ENCODE measurements at regions not wholly inside any gene's neighbourhood (a gene's known extent, or its start where the extent isn't known, plus 50 kb on each side); places are given as distances from the start of the nearest gene placed in this dataset.

DNA sequence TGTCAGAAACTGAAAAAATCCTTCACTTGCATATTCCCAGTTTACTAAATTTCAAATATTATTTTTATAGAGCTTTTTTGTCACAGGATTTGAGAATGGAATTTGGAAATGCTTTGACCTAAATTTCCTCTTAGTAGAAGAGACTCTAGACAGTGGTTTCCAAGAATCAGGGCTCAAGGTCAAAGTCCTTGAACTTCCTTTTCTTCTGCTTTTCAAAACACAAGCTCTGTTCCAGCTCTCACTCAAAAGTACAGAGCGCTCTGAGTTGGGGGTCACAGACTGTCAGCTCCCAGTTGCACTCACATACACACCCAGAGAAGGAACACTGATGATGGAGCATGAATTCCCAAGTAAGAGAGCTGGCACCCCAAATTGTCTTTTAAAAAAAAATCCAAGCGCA is 394.2 kb downstream of the MLLT3 start:
- BruUV-seq (replicated peaks), result no TSS peak
- no peaks in the 10 kb centered on the region for H3K36me3 ChIP-seq (ENCODE audit: control insufficient read depth in 2 of 2, extremely low read depth in 1 of 2, insufficient read depth in 2 of 2, low read length in 2 of 2)

More for the DNA sequence above, 394.2 kb downstream of the MLLT3 start:
- H4K20me1 ChIP-seq (replicated peaks; ENCODE audit: control insufficient read depth, extremely low read depth, insufficient read depth, low read length), result no peaks in the 10 kb centered on the region
- H3K4me3 ChIP-seq (replicated peaks in 1 of 3; ENCODE audit: insufficient read depth in 1 of 3, low read depth in 1 of 3, low read length in 3 of 3), result no peak overlapping the region
- dilution Hi-C loops (cut with MboI; ENCODE audit: extremely low pct_ligation_motif_present, low sequenced_read_pairs), result no loop called here
- ChIA-PET POLR2A (no interaction called here), CTCF (interaction anchor here (1.1 kb wide), 1 partner anchor 301 kb away, joined by 4 read pairs; no protein-coding TSS in a partner anchor)
- no peak overlapping the region for H2AFZ ChIP-seq (ENCODE audit: low read depth, low read length)
- DNase-seq (ENCODE audit: low read depth, low spot score) (no peak), FAIRE-seq (no peak)
- H3K9ac ChIP-seq (replicated peaks; ENCODE audit: extremely low read depth, insufficient read depth, low read length), result no peak overlapping the region
- intact Hi-C loops (cut with micrococcal nuclease), result no loop called here
- H3K4me2 ChIP-seq (ENCODE audit: insufficient read depth, low read length), result no peak overlapping the region
- H3K79me2 ChIP-seq (ENCODE audit: control insufficient read depth, insufficient read depth, low read length), result no peaks in the 10 kb centered on the region
- TF ChIP-seq, protein P1, sequence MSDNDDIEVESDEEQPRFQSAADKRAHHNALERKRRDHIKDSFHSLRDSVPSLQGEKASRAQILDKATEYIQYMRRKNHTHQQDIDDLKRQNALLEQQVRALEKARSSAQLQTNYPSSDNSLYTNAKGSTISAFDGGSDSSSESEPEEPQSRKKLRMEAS (IDR thresholded peaks at IDR 0.05; ENCODE audit: insufficient read depth, insufficient read length), result no peak
- no peak for TF ChIP-seq POLR2AphosphoS5 (IDR thresholded peaks at IDR 0.05; ENCODE audit: insufficient read depth, low read depth, low read length)
- no peak for TF ChIP-seq EZH2 (IDR thresholded peaks at IDR 0.05; ENCODE audit: borderline replicate concordance, low read depth, low read length, severe bottlenecking)
- TF ChIP-seq FOS (IDR thresholded peaks at IDR 0.05; ENCODE audit: borderline replicate concordance, insufficient read depth, low read length), result no peak
- TF ChIP-seq POLR2A (IDR thresholded peaks at IDR 0.05; ENCODE audit: low read depth, low read length), result no peak
- TF ChIP-seq, protein P2, sequence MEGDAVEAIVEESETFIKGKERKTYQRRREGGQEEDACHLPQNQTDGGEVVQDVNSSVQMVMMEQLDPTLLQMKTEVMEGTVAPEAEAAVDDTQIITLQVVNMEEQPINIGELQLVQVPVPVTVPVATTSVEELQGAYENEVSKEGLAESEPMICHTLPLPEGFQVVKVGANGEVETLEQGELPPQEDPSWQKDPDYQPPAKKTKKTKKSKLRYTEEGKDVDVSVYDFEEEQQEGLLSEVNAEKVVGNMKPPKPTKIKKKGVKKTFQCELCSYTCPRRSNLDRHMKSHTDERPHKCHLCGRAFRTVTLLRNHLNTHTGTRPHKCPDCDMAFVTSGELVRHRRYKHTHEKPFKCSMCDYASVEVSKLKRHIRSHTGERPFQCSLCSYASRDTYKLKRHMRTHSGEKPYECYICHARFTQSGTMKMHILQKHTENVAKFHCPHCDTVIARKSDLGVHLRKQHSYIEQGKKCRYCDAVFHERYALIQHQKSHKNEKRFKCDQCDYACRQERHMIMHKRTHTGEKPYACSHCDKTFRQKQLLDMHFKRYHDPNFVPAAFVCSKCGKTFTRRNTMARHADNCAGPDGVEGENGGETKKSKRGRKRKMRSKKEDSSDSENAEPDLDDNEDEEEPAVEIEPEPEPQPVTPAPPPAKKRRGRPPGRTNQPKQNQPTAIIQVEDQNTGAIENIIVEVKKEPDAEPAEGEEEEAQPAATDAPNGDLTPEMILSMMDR (IDR thresholded peaks at IDR 0.05; ENCODE audit: extremely low read depth in 1 of 2, insufficient read depth in 1 of 2, low read depth in 1 of 2, low read length in 2 of 2), result no peak
- TF ChIP-seq MYC (IDR thresholded peaks at IDR 0.05; ENCODE audit: low read depth, low read length), result no peak
- TF ChIP-seq GATA2 (IDR thresholded peaks at IDR 0.05; ENCODE audit: insufficient read depth, insufficient read length, low read depth, low read length), result no peak
- TF ChIP-seq JUN (IDR thresholded peaks at IDR 0.05; ENCODE audit: borderline replicate concordance, insufficient read depth, insufficient read length, low read depth), result no peak
- H3K27ac ChIP-seq (ENCODE audit: insufficient read depth, low read depth, low read length), result no peak overlapping the region
- peaks cover 0 to under 1% of the 10 kb centered on the region in 2 experiments for H3K27me3 ChIP-seq (ENCODE audit: control insufficient read depth in 2 of 2, insufficient read depth in 2 of 2, low read length in 2 of 2)
- H3K9me3 ChIP-seq (replicated peaks; ENCODE audit: control insufficient read depth, insufficient read depth, low read length), result no peaks in the 10 kb centered on the region
- H3K9me1 ChIP-seq (replicated peaks; ENCODE audit: control insufficient read depth, extremely low read depth, insufficient read depth, low read length), result no peaks in the 10 kb centered on the region
- no peaks in the 10 kb centered on the region for H3K4me1 ChIP-seq (ENCODE audit: control insufficient read depth, extremely low read depth, insufficient read depth, low read length)

All from endothelial cell of umbilical vein (primary cell).